ENCODE measurements at regions not wholly inside any gene's neighbourhood (a gene's known extent, or its start where the extent isn't known, plus 50 kb on each side); places are given as distances from the start of the nearest gene placed in this dataset.

DNA sequence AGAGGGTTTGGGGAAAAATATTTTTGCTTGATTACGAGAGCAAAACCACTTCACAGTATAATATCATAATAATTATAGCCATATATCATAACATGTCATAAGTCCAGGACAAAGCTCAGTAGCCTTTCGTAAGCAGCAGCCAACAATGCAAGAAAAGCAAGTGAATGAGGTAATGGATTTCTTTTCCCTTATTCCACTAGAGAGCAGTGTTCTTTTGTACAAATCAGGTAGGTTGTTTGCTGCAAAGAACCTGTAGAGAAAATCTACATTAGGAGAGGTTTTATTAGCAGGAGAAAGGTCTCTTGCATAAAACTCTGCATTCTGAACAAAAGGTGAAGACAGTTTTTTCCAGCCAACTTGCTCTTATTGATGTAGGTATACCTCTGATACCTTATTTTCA is 1033.4 kb downstream of the TLE4 start:
- Histone ChIP-seq H3K27ac (no peak overlapping the region), H3K9me3 (no peaks in the 10 kb centered on the region), H3K36me3 (no peaks in the 10 kb centered on the region), H3K27me3 (no peaks in the 10 kb centered on the region), H3K4me3 (no peak overlapping the region), H3K4me1 (no peaks in the 10 kb centered on the region)
- WGBS, 2 donors = 48 to 50% methylated on average over 2 of the region's 2 CpGs
- TF ChIP-seq POLR2AphosphoS5 (IDR thresholded peaks at IDR 0.05) (no peak), EP300 (IDR thresholded peaks at IDR 0.05) (no peak), POLR2A (IDR thresholded peaks at IDR 0.05) (no peak)
- TF ChIP-seq, protein P1, sequence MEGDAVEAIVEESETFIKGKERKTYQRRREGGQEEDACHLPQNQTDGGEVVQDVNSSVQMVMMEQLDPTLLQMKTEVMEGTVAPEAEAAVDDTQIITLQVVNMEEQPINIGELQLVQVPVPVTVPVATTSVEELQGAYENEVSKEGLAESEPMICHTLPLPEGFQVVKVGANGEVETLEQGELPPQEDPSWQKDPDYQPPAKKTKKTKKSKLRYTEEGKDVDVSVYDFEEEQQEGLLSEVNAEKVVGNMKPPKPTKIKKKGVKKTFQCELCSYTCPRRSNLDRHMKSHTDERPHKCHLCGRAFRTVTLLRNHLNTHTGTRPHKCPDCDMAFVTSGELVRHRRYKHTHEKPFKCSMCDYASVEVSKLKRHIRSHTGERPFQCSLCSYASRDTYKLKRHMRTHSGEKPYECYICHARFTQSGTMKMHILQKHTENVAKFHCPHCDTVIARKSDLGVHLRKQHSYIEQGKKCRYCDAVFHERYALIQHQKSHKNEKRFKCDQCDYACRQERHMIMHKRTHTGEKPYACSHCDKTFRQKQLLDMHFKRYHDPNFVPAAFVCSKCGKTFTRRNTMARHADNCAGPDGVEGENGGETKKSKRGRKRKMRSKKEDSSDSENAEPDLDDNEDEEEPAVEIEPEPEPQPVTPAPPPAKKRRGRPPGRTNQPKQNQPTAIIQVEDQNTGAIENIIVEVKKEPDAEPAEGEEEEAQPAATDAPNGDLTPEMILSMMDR (IDR thresholded peaks at IDR 0.05) = peak in 1 of 6 experiments; percentile 13
- no peak for DNase-seq
- ATAC-seq (ENCODE audit: low FRiP score in 2 of 2) = peak in 1 of 2 donors; percentile 24

DNA sequence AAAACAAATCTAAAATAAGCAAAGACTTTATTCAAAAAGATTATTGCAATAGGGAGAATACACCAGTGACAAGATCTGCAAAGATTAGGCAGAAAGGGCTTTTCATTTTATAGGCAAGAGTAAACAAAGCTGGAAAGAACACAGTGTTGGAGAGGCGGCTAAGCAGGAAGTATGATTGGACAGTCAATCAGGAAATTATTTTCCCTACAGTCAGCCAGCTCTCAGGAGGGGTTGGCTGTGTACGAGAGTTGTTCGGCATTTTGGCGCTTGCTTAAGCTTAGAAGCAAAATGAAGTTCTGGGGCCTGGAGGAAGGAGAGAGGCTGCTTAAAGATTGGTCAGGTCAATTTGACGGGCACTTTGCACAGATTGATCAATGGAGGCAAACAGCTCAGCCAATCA is 1030.5 kb downstream of the TLE4 start:
- Histone ChIP-seq H3K4me3 (no peak overlapping the region), H3K9me3 (no peaks in the 10 kb centered on the region), H3K4me1 (no peaks in the 10 kb centered on the region), H3K27me3 (no peaks in the 10 kb centered on the region), H3K36me3 (no peaks in the 10 kb centered on the region), H3K27ac (no peak overlapping the region)
- TF ChIP-seq EP300 (IDR thresholded peaks at IDR 0.05) (no peak), POLR2AphosphoS5 (IDR thresholded peaks at IDR 0.05) (no peak), POLR2A (IDR thresholded peaks at IDR 0.05) (no peak)
- TF ChIP-seq, protein P1 (IDR thresholded peaks at IDR 0.05) = no peak
- ATAC-seq (ENCODE audit: low FRiP score in 2 of 2) (no peak), DNase-seq (no peak)
- WGBS, 2 donors = 53 to 71% methylated on average over 5 of the region's 5 CpGs

DNA sequence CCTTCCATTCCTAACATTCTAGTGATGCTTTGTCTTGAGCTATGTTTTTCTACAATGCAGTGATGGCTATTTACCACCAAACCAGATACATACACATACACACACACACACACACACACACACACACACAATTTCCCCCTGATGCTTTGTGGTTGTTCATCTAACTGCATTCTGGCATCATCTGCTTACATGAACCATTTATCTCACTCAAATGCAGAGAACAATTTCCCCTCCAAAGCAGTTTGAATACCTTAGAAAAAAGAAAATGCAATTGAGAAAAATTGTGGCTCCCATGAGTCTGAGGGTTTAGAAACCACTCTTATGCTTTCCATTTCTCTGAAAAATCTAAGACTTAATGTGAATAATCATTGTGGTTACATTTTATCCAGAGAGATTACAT is 1024.8 kb downstream of the TLE4 start:
- H3K36me3 ChIP-seq = no peaks in the 10 kb centered on the region
- no peak overlapping the region for H3K27ac ChIP-seq
- no peaks in the 10 kb centered on the region for H3K4me1 ChIP-seq
- H3K4me3 ChIP-seq = no peak overlapping the region
- DNase-seq (no peak), ATAC-seq (ENCODE audit: low FRiP score in 2 of 2) (no peak)
- H3K27me3 ChIP-seq = no peaks in the 10 kb centered on the region
- no peaks in the 10 kb centered on the region for H3K9me3 ChIP-seq
- TF ChIP-seq POLR2A (IDR thresholded peaks at IDR 0.05) = no peak
- TF ChIP-seq, protein P1 (IDR thresholded peaks at IDR 0.05) = no peak
- no peak for TF ChIP-seq POLR2AphosphoS5 (IDR thresholded peaks at IDR 0.05)
- TF ChIP-seq EP300 (IDR thresholded peaks at IDR 0.05) = no peak

DNA sequence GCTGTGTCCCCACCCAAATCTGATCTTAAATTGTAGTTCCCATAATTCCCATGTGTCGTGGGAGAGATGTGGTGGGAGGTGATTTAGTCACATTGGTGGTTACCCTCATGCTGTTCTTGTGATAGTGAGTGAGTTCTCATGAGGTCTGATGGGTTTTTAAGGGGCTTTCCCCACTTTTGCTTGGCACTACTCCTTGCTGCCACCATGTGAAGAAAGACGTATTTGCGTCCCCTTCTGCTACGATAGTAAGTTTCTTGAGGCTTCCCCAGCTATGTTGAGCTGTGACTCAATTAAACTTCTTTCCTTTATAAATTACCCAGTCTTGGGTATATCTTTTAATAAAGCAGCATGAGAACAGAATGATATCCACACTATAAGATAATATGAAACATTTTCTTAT is 1023.4 kb downstream of the TLE4 start:
- 92 to 94% methylated on average over 4 of the region's 4 CpGs for WGBS, 2 donors
- TF ChIP-seq, protein P1 (IDR thresholded peaks at IDR 0.05) = no peak
- TF ChIP-seq EP300 (IDR thresholded peaks at IDR 0.05) = no peak
- no peak for TF ChIP-seq POLR2AphosphoS5 (IDR thresholded peaks at IDR 0.05)
- TF ChIP-seq POLR2A (IDR thresholded peaks at IDR 0.05) = no peak
- Histone ChIP-seq H3K36me3 (no peaks in the 10 kb centered on the region), H3K9me3 (no peaks in the 10 kb centered on the region), H3K4me3 (no peak overlapping the region), H3K27me3 (no peaks in the 10 kb centered on the region), H3K4me1 (no peaks in the 10 kb centered on the region), H3K27ac (no peak overlapping the region)
- DNase-seq (no peak), ATAC-seq (ENCODE audit: low FRiP score in 2 of 2) (no peak)

DNA sequence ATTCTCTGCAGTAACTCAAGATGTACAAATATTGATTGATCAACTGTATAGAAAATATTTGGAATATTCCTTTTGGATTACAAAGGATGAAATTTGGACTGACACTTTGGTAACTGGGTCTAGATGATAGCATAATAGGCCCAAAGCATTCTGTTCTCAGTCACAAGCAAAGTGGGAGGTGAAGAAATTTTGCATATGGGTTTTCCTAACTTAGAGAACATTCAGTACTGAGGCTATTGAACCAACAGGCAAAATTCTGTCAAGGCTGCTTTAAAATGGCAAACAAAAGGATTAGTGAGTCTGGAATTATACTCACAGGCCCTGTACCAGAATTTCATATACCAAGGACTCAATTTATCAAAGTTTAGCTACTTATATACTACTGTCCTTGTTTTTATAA is 1020.6 kb downstream of the TLE4 start:
- TF ChIP-seq, protein P1 (IDR thresholded peaks at IDR 0.05) = no peak
- no peak for TF ChIP-seq EP300 (IDR thresholded peaks at IDR 0.05)
- TF ChIP-seq POLR2A (IDR thresholded peaks at IDR 0.05) = no peak
- no peak for TF ChIP-seq POLR2AphosphoS5 (IDR thresholded peaks at IDR 0.05)
- Histone ChIP-seq H3K4me1 (no peaks in the 10 kb centered on the region), H3K27me3 (no peaks in the 10 kb centered on the region), H3K27ac (no peak overlapping the region), H3K4me3 (no peak overlapping the region), H3K9me3 (no peaks in the 10 kb centered on the region), H3K36me3 (no peaks in the 10 kb centered on the region)
- ATAC-seq (ENCODE audit: low FRiP score in 2 of 2) (no peak), DNase-seq (no peak)

Measured in upper lobe of left lung (tissue), 6 donors.